ENCODE measurements at regions not wholly inside any gene's neighbourhood (a gene's known extent, or its start where the extent isn't known, plus 50 kb on each side); places are given as distances from the start of the nearest gene placed in this dataset.

- H3K27ac ChIP-seq = no peak overlapping the region
- no peak for TF ChIP-seq ZFX (IDR thresholded peaks at IDR 0.05)
- TF ChIP-seq, protein P1, sequence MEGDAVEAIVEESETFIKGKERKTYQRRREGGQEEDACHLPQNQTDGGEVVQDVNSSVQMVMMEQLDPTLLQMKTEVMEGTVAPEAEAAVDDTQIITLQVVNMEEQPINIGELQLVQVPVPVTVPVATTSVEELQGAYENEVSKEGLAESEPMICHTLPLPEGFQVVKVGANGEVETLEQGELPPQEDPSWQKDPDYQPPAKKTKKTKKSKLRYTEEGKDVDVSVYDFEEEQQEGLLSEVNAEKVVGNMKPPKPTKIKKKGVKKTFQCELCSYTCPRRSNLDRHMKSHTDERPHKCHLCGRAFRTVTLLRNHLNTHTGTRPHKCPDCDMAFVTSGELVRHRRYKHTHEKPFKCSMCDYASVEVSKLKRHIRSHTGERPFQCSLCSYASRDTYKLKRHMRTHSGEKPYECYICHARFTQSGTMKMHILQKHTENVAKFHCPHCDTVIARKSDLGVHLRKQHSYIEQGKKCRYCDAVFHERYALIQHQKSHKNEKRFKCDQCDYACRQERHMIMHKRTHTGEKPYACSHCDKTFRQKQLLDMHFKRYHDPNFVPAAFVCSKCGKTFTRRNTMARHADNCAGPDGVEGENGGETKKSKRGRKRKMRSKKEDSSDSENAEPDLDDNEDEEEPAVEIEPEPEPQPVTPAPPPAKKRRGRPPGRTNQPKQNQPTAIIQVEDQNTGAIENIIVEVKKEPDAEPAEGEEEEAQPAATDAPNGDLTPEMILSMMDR (conservative IDR thresholded peaks at IDR 0.05) = no peak
Measured at GRCh38 chr13:20285530-20285929, 53.4 kb upstream of the GJB6 start.

Measured in C4-2B (cell line).